Inflammatory macrophage treated with lipopolysaccharide for 4 hours (primary cell): ENCODE measurements at regions not wholly inside any gene's neighbourhood (a gene's known extent, or its start where the extent isn't known, plus 50 kb on each side); places are given as distances from the start of the nearest gene placed in this dataset.

ENCODE experiments used
- DNase-seq: peaks from one replicate; pipeline ENCODE4 v3.0.0-alpha.2; 2020

GRCh38 chr2:152861349-152861942, 143.0 kb downstream of the ARL6IP6 start:
- DNase-seq = peak; percentile 32

- no peak for DNase-seq
Measured at GRCh38 chr2:152858594-152859265, 140.3 kb downstream of the ARL6IP6 start.

GRCh38 chr2:152846697-152847470, 128.5 kb downstream of the ARL6IP6 start:
- no peak for DNase-seq

GRCh38 chr2:152835674-152836073, 117.3 kb downstream of the ARL6IP6 start:
- DNase-seq = no peak

GRCh38 chr2:152827944-152828343, 109.5 kb downstream of the ARL6IP6 start:
- no peak for DNase-seq

- no peak for DNase-seq
Measured at GRCh38 chr2:152826581-152827279, 108.3 kb downstream of the ARL6IP6 start.

GRCh38 chr2:152825834-152826233, 107.4 kb downstream of the ARL6IP6 start:
- no peak for DNase-seq

GRCh38 chr2:152823905-152824304, 105.5 kb downstream of the ARL6IP6 start:
- no peak for DNase-seq

GRCh38 chr2:152822676-152823075, 104.3 kb downstream of the ARL6IP6 start:
- no peak for DNase-seq

- DNase-seq = no peak
Measured at GRCh38 chr2:152820048-152820447, 101.6 kb downstream of the ARL6IP6 start.

- no peak for DNase-seq
Measured at GRCh38 chr2:152815634-152816257, 97.3 kb downstream of the ARL6IP6 start.

- no peak for DNase-seq
Measured at GRCh38 chr2:152814475-152815030, 96.1 kb downstream of the ARL6IP6 start.

GRCh38 chr2:152813351-152813750, 94.9 kb downstream of the ARL6IP6 start:
- no peak for DNase-seq
